ENCODE measurements at regions not wholly inside any gene's neighbourhood (a gene's known extent, or its start where the extent isn't known, plus 50 kb on each side); places are given as distances from the start of the nearest gene placed in this dataset.

DNA sequence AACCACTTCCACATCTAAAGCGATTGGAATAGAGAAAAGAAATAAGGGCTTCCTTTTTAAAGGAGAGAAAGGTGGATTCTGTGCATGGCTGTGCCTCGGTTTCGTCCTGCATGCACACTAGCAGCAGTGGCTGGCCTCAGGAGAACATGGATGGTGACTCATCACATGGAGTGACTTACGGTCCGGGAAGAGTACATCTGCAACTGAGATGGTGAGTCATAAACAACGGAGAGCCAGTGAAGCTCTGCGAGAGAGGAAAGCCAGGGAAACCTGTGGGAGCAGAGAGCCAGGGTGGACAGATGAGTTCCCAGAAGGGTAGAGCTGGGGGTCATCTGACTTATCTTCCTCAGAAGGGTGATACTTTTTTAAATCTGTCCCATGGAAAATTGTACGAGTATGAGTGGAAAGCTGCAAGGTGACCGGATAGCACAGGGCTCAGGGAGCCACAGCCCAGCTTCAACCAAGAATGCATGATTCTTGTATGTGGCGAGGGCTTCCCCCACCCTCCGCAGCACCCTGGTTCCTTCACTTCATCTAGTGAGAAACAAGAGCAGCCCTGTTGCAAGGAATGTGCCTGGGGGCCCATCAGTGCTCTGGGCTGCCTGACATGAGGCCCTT is 259.1 kb downstream of the KLF6 start:
- Histone ChIP-seq H3K27ac (replicated peaks) (no peak overlapping the region), H3K4me3 (replicated peaks; ENCODE audit: insufficient read depth, low read length) (no peak overlapping the region), H3K27me3 (ENCODE audit: insufficient read depth, poor library complexity, severe bottlenecking) (no peaks in the 10 kb centered on the region)
- TF ChIP-seq, protein P1, sequence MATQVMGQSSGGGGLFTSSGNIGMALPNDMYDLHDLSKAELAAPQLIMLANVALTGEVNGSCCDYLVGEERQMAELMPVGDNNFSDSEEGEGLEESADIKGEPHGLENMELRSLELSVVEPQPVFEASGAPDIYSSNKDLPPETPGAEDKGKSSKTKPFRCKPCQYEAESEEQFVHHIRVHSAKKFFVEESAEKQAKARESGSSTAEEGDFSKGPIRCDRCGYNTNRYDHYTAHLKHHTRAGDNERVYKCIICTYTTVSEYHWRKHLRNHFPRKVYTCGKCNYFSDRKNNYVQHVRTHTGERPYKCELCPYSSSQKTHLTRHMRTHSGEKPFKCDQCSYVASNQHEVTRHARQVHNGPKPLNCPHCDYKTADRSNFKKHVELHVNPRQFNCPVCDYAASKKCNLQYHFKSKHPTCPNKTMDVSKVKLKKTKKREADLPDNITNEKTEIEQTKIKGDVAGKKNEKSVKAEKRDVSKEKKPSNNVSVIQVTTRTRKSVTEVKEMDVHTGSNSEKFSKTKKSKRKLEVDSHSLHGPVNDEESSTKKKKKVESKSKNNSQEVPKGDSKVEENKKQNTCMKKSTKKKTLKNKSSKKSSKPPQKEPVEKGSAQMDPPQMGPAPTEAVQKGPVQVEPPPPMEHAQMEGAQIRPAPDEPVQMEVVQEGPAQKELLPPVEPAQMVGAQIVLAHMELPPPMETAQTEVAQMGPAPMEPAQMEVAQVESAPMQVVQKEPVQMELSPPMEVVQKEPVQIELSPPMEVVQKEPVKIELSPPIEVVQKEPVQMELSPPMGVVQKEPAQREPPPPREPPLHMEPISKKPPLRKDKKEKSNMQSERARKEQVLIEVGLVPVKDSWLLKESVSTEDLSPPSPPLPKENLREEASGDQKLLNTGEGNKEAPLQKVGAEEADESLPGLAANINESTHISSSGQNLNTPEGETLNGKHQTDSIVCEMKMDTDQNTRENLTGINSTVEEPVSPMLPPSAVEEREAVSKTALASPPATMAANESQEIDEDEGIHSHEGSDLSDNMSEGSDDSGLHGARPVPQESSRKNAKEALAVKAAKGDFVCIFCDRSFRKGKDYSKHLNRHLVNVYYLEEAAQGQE (IDR thresholded peaks at IDR 0.05; ENCODE audit: insufficient replicate concordance, low read depth), result no peak
- TF ChIP-seq GABPA (IDR thresholded peaks at IDR 0.05; ENCODE audit: low read depth), result no peak
- no peak for TF ChIP-seq SPI1 (IDR thresholded peaks at IDR 0.05; ENCODE audit: borderline replicate concordance, low read depth)
- TF ChIP-seq POLR2AphosphoS5 (IDR thresholded peaks at IDR 0.05; ENCODE audit: low read depth), result no peak
- TF ChIP-seq, protein P2, sequence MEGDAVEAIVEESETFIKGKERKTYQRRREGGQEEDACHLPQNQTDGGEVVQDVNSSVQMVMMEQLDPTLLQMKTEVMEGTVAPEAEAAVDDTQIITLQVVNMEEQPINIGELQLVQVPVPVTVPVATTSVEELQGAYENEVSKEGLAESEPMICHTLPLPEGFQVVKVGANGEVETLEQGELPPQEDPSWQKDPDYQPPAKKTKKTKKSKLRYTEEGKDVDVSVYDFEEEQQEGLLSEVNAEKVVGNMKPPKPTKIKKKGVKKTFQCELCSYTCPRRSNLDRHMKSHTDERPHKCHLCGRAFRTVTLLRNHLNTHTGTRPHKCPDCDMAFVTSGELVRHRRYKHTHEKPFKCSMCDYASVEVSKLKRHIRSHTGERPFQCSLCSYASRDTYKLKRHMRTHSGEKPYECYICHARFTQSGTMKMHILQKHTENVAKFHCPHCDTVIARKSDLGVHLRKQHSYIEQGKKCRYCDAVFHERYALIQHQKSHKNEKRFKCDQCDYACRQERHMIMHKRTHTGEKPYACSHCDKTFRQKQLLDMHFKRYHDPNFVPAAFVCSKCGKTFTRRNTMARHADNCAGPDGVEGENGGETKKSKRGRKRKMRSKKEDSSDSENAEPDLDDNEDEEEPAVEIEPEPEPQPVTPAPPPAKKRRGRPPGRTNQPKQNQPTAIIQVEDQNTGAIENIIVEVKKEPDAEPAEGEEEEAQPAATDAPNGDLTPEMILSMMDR (IDR thresholded peaks at IDR 0.05; ENCODE audit: insufficient read depth, low read length), result no peak
- DNase-seq (ENCODE audit: low read depth in 1 of 2, low spot score in 1 of 2), result no peak

DNA sequence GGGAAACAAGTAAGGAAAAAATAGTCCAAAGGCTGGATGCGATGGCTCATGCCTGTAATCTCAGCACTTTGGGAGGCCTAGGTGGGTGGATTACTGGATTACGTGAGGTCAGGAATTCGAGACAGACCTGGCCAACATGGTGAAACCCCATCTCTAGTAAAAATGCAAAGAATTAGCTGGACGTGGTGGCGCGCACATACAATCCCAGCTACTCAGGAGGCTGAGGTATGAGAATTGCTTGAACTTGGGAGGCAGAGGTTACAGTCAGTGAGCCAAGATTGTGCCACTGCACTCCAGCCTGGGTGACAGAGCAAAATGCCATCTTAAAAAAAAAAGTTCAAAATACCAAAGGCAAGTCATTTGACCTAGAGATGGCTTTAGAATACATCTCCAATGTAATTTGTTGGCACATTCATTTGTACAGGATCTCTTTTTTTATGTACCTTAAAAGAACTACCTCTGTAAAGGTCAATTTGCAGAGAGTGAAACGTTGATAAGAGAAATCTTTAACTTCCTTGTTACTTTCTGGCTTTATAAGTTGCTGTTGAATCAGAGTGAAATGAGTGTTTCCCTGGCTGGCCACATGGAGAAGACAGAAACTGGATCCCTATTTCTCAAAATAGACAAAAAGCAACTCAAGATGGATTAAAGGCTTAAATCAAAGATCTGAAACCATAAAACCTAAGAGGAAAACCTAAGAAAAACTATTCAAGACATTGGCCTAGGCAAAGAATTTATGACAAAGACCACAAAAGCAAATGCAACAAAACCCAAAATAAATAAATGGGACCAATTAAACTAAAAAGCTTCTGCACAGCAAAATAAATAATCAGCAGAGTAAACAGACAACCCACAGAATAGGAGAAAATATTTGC is 260.7 kb downstream of the KLF6 start:
- no peak overlapping the region for H3K4me3 ChIP-seq (replicated peaks; ENCODE audit: insufficient read depth, low read length)
- DNase-seq (ENCODE audit: low read depth in 1 of 2, low spot score in 1 of 2), result no peak
- H3K27me3 ChIP-seq (ENCODE audit: insufficient read depth, poor library complexity, severe bottlenecking), result no peaks in the 10 kb centered on the region
- TF ChIP-seq, protein P1 (IDR thresholded peaks at IDR 0.05; ENCODE audit: insufficient replicate concordance, low read depth), result no peak
- TF ChIP-seq, protein P2 (IDR thresholded peaks at IDR 0.05; ENCODE audit: insufficient read depth, low read length), result no peak
- TF ChIP-seq SPI1 (IDR thresholded peaks at IDR 0.05; ENCODE audit: borderline replicate concordance, low read depth), result no peak
- TF ChIP-seq POLR2AphosphoS5 (IDR thresholded peaks at IDR 0.05; ENCODE audit: low read depth), result no peak
- TF ChIP-seq GABPA (IDR thresholded peaks at IDR 0.05; ENCODE audit: low read depth), result no peak
- H3K27ac ChIP-seq (replicated peaks), result no peak overlapping the region

DNA sequence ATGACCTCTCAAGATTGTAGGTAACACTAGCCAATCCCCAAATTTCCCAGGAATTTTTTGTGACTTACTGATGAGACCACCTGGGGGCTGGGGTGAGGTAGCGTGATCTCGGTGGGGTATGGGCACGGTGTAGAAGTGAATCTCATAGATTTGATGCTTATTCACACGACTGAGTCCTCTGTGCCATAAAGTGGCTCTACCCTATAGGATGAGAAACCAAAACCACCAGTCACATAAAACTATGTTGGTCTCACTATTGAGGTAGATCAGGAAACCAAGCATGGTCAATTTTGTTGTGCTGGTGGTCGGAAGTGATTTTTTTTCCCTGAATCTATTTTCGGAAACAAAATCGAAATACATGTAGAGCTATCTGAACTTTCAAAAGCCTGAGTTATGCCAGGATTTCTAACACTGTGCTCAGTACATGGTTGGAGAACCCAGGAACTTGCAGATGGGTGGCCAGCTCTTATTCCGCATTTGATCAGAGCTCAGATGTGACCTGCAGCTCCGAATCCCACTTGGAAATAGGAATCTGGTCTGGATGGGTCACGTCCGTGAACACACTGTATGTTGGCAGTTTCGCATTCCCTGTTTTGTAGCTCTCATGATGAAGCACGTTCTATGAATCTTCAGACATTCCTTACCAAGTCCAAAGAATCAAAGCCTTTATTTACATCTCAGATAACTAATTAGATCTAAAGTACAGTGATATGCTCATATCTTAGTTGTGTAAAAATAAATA is 261.5 kb downstream of the KLF6 start:
- H3K4me3 ChIP-seq (replicated peaks; ENCODE audit: insufficient read depth, low read length), result no peak overlapping the region
- H3K27me3 ChIP-seq (ENCODE audit: insufficient read depth, poor library complexity, severe bottlenecking), result no peaks in the 10 kb centered on the region
- no peak overlapping the region for H3K27ac ChIP-seq (replicated peaks)
- TF ChIP-seq, protein P2 (IDR thresholded peaks at IDR 0.05; ENCODE audit: insufficient read depth, low read length), result no peak
- TF ChIP-seq, protein P1 (IDR thresholded peaks at IDR 0.05; ENCODE audit: insufficient replicate concordance, low read depth), result no peak
- TF ChIP-seq POLR2AphosphoS5 (IDR thresholded peaks at IDR 0.05; ENCODE audit: low read depth) (no peak), GABPA (IDR thresholded peaks at IDR 0.05; ENCODE audit: low read depth) (no peak), SPI1 (IDR thresholded peaks at IDR 0.05; ENCODE audit: borderline replicate concordance, low read depth) (no peak)
- no peak for DNase-seq (ENCODE audit: low read depth in 1 of 2, low spot score in 1 of 2)
